ELF-1 (cell line): ENCODE measurements at regions not wholly inside any gene's neighbourhood (a gene's known extent, or its start where the extent isn't known, plus 50 kb on each side); places are given as distances from the start of the nearest gene placed in this dataset.
"Not testable (repeated sequence)": the region's sequence is repeated elsewhere in the genome, so short reads cannot be mapped to it uniquely, and the experiment has no call there.

Experiments
- DNase-seq: peaks from one replicate; pipeline ENCODE4 v3.0.0-alpha.2; 2016; ENCODE audit warnings: low read depth, low spot score

GRCh38 chr4:75189711-75190335 is 256.9 kb downstream of the PARM1 start:
- DNase-seq = no peak

GRCh38 chr4:75180790-75181776 is 248.2 kb downstream of the PARM1 start:
- peak; percentile 90 for DNase-seq

DNA sequence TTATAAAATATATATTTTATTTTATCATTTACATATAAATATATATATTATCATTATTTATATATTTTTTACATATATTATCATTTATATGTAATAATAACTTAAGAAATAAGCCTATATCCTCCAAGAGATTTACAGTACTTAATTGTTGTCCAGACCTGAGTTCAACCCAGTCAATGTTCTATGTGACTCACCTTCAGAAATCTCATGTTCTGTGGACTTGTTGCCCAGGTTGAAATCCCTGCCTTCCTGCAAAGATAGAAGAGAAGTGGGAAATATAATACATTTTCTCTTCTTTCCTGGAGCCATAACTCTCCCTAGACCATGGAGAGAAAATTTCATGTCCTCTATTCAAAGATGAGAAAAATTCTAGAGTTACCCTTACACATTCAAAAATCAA is 247.3 kb downstream of the PARM1 start:
- no peak for DNase-seq

DNA sequence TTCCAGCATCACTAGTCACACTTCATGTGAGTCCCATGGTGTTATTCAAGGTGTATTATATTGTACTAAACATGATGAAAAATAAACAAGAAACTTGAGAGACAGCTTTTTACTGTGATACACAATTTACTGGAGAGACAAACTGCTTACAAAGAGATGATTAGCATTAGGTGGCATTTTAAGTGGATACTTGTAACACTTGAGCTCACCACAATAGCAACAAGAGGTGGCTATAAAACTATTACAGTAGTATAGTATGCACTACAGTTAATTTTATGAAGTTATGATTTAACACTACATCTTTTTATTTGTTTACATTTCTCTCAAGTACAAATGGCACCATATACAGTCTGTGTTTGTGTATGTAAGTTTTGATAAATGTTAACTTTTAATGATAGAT is 246.6 kb downstream of the PARM1 start:
- DNase-seq = no peak

DNA sequence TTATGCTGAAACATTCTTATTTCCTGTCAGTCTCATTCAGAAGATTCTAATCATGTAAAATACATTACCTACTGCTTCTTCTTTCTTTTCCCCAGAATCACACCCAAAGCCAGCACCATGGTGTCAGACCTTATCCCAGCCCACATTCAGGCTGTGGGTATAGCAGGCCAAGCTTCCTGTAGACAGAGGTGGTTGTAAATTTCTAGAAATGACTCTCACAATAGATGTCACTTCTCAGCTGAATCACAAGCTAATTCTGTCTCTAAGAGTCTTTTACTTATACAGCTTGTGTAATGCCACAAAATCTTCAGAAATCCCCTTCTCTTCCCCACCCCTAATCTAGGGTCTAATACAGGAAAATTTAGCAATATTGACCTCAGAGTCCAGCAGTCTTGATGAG is 239.6 kb downstream of the PARM1 start:
- DNase-seq = no peak

- DNase-seq = peak; percentile 12
Measured at GRCh38 chr4:75169427-75169826, 236.5 kb downstream of the PARM1 start.

GRCh38 chr4:75169020-75169419 is 236.1 kb downstream of the PARM1 start:
- DNase-seq = no peak

- DNase-seq = no peak
Measured at GRCh38 chr4:75168548-75168947, 235.6 kb downstream of the PARM1 start.

GRCh38 chr4:75165100-75165499 is 232.2 kb downstream of the PARM1 start:
- not testable (repeated sequence) for DNase-seq

GRCh38 chr4:75158451-75158850 is 225.5 kb downstream of the PARM1 start:
- DNase-seq = no peak

DNA sequence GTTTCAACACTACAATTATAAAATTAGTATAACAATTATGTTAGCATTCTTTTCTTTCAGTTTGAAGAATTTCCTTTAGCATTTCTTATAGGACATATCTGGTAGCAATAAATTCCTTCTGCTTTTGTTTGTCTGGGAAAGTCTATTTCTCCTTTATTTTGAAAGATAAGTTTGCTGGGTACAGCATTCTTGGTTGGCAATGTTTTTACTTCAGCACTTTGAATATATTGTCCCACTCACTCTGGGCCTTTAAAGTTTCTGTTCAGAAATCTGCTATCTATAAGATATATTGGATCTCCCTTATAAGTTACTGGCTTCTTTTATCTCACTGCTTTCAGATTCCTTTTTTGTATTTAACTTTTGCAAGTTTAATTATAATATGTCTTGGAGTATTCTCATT is 222.1 kb downstream of the PARM1 start:
- DNase-seq = no peak

- DNase-seq = no peak
Measured at GRCh38 chr4:75146223-75146622, 213.3 kb downstream of the PARM1 start.

DNA sequence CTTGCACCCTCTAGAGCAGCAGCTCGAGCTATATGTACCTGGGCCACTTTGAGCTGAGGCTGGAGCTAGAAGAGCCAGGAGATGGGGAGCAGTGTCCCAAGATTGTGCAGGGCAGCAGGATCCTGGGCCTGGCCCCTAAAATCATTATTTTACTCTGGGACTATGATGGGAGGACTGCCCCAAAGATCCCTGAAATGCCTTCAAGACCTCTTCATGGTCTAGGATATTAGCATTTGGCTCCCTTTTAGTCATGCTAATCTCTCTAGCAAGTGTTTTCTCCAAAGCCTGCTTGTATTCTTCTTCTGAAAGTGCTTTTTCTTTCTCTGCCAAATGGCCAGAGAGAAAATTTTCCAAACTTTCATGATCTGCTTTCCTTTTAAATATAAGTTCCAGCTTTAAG is 211.6 kb downstream of the PARM1 start:
- DNase-seq = no peak

GRCh38 chr4:75142850-75143249 is 209.9 kb downstream of the PARM1 start:
- DNase-seq = no peak

DNA sequence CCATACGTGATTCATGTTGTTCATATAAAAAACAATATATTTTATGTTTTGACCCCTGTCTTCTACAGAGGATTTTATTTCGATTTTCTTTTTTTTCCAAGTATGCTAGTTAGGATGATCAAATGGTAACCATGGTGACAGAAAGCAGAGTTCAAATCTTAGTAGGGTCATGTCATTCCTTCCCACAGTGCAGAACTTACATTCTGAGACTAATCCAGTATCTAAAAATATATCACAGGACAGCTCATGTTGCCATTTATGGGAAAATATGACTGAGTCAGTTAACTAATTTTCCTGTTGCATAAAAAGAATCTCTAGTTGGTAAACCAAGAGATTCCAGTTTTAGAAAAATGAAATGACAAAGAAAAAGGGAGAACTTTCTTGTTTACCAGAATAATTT is 209.5 kb downstream of the PARM1 start:
- no peak for DNase-seq

GRCh38 chr4:75141162-75141561 is 208.2 kb downstream of the PARM1 start:
- no peak for DNase-seq

DNA sequence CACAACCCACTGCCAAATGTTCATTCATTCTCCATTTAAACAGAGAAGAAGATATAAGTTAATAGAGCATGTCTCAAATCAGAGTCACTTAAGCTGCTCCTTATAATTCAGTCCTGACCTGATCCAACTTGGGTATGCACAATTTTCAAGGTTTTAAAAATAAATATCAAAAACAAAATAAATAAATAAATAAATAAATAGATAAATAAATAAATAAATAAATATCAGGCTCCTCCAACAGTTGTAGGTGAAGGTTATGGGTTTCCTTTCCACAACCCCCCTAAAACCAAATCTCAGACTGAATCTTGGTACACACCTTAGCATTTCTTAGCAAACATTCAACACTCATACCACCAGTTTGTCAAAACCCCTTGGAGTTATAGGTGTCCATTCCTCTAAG is 204.4 kb downstream of the PARM1 start:
- DNase-seq = no peak

DNA sequence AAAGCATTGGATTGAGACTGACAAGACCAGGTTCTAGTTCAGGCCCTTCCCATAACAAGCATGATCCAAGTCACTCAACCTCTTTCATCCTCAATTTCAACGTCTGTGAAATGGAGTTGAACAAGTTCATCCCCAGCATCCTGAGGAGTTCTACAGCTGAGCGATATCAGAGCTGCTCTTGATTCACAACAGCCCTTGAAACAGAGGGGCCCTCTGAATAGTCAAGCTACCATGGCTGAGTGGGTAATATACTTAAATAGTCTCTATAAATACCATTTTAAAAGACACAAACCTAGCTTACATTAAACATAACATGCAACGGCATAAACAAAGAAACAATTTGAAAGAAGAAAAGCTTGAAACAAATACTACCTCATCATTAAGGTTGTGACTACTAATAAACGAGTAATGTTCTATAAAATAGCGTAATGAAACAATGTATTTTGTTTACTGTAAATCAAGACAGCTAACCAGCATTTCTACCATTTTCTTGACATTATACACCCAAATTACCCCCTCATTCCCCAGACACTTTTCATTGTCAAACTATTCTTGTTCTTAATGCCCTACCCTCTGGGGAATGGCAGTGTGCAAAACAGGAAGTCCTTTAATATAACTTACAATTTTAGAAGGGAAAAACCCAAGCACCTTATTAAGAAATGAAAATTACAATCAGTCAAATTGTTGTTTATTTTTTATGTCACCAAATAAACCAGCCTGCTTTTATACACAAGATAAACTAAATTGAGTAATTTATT is 202.3 kb downstream of the PARM1 start:
- DNase-seq = no peak

DNA sequence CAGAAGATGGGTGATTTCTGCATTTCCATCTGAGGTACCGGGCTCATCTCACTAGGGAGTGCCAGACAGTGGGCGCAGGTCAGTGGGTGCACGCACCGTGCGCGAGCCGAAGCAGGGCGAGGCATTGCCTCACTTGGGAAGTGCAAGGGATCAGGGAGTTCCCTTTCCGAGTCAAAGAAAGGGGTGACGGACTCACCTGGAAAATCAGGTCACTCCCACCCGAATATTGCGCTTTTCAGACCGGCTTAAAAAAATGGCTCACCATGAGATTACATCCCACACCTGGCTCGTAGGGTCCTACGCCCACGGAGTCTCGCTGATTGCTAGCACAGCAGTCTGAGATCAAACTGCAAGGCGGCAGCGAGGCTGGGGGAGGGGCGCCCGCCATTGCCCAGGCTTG is 194.0 kb downstream of the PARM1 start:
- DNase-seq = peak; percentile 8

- DNase-seq = no peak
Measured at GRCh38 chr4:75126058-75126457, 193.1 kb downstream of the PARM1 start.

DNA sequence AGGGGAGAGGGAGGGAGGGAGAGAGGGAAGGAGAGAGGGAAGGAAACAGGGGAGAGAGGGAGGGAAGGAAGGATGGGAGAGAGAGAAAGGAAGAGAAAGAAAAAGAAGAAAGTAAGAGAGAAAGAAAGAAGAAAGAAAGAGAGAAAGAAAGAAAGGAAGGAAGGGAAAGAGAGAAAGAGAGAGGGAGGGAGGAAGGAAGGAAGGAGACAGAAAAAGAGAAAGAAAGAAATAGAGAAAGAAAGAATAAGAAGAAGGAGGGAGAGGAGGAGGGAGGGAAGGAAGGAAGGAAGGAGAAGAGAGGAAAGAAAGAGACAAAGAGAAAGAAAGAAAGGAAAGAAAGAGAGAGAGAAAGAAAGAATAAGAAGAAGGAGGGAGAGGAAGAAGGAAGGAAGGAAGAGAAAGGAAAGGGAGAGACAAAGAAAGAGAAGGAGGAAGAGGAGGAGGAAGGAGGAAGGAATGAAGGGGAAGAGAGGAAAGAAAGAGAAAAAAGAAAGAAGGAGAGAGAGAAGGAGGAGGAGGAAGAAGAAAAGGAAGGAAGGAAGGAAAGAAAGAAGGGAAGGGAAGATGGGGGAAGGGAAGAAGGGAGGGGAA is 189.6 kb downstream of the PARM1 start:
- no peak for DNase-seq

DNA sequence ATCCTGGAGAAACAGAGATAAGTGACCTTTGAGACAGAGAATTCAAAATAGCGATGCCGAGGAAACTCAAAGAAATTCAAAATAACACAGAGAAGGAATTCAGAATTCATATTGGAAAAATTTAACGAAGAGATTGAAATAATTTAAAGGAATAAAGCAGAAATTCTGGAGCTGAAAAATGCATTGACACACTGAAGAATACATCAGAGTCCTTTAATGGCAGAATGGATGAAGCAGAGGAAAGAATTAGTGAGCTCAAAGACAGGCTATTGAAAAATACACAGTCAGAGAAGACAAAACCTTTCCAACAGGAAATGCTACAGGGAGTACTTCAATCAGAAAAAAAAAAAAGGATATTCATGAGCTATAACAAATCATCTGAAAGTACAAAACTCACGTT is 185.8 kb downstream of the PARM1 start:
- DNase-seq = no peak
